ENCODE measurements at regions not wholly inside any gene's neighbourhood (a gene's known extent, or its start where the extent isn't known, plus 50 kb on each side); places are given as distances from the start of the nearest gene placed in this dataset.
A peak's percentile ranks its signal among the peaks of the same experiment; 100 is the strongest.

DNA sequence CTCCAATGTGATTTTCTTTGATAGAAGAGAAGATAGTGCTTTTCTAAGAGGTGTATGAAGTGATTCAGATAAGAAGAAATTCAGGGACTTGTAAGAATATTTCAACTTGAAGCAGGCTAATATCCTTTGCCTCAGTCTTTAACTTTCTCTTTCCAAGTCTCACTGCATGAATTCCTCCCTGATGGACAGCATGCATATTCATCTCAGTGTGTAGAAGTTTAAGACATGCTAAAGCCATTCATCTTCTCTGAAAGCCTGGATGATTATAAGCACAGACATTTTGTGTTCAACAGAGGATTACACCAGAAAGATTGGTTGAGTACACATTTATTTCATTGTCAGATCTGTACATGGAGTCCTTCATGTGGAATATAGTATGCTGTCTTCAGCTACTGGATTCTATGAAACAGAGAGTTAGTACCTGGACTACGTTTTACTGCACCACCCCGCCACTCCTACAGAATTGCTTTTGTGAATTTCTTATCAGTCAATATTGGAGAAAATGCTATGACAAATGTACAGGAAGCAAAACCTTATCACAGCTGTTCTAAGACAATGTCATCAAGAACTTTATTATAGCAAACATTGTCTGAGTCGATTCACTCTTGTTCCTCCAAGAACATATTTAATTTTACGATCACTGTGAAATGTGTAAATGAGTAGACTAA is 1346.1 kb downstream of the OTOL1 start:
- TF ChIP-seq, protein P1, sequence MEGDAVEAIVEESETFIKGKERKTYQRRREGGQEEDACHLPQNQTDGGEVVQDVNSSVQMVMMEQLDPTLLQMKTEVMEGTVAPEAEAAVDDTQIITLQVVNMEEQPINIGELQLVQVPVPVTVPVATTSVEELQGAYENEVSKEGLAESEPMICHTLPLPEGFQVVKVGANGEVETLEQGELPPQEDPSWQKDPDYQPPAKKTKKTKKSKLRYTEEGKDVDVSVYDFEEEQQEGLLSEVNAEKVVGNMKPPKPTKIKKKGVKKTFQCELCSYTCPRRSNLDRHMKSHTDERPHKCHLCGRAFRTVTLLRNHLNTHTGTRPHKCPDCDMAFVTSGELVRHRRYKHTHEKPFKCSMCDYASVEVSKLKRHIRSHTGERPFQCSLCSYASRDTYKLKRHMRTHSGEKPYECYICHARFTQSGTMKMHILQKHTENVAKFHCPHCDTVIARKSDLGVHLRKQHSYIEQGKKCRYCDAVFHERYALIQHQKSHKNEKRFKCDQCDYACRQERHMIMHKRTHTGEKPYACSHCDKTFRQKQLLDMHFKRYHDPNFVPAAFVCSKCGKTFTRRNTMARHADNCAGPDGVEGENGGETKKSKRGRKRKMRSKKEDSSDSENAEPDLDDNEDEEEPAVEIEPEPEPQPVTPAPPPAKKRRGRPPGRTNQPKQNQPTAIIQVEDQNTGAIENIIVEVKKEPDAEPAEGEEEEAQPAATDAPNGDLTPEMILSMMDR (IDR thresholded peaks at IDR 0.05; ENCODE audit: control insufficient read depth, extremely low read depth, insufficient read depth): no peak
- DNase-seq (ENCODE audit: low read depth): no peak

DNA sequence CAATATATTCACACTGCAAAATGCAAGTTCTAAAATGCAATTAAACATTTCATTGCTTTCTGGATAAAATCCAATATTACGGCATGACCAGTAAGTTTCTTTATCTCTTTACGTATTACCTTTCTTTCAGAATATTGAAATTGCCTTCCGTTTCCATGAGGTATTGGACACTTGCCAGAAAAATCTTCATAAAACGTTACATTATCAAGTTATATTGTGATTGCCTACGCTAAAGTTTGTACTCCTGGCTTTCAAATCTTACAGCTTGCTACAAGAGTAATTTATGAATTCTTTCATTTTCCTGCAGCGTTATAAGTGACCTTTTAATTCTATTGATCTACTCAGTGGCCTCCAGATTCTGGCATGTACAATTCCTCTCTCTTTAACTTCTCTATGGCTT is 1349.3 kb downstream of the OTOL1 start:
- no peak overlapping the region for H3K4me3 ChIP-seq (ENCODE audit: low read depth, low read length)
- TF ChIP-seq, protein P1 (IDR thresholded peaks at IDR 0.05; ENCODE audit: control insufficient read depth, extremely low read depth, insufficient read depth): no peak
- no peak for DNase-seq (ENCODE audit: low read depth)

More for the DNA sequence above, 1346.1 kb downstream of the OTOL1 start:
- no peak overlapping the region for H3K4me3 ChIP-seq (ENCODE audit: low read depth, low read length)

DNA sequence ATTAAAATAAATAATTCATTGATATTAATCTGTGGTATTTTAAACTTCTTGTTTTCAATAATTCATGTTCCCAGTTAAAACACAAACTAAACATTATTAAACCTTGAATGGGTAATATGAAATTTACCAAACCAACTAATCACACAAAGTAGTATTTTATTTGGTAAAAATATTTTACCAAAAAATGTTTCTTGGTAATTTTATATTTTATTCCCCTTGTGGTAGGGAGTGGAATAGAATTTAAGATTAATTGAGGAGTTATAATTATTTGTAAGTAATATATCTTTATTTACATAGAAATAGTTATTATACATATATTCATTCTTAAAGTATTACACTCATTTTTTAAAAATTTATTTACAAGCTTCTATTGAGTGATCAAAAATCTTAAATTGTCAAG is 1350.9 kb downstream of the OTOL1 start:
- no peak overlapping the region for H3K4me3 ChIP-seq (ENCODE audit: low read depth, low read length)
- DNase-seq (ENCODE audit: low read depth): no peak
- TF ChIP-seq, protein P1 (IDR thresholded peaks at IDR 0.05; ENCODE audit: control insufficient read depth, extremely low read depth, insufficient read depth): no peak

DNA sequence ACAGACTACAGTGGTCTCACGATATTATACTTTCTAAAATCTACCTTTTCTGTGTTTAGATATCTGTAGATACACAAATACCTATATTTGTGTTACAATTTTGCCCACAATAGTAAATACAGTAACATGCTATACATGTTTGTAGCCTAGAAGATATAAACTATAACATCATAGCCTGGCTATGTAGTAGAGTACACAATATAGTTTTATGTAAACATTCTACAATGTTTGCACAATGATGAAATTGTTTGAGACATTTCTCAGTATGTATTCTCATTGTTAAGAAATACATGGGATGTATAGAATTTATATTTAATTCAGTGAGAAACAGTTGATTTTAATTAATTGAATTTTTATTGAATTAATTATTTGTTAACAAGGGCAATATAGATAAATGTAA is 1367.0 kb downstream of the OTOL1 start:
- DNase-seq (ENCODE audit: low read depth): peak; percentile 27
- no peak overlapping the region for H3K4me3 ChIP-seq (ENCODE audit: low read depth, low read length)
- TF ChIP-seq, protein P1 (IDR thresholded peaks at IDR 0.05; ENCODE audit: control insufficient read depth, extremely low read depth, insufficient read depth): no peak

DNA sequence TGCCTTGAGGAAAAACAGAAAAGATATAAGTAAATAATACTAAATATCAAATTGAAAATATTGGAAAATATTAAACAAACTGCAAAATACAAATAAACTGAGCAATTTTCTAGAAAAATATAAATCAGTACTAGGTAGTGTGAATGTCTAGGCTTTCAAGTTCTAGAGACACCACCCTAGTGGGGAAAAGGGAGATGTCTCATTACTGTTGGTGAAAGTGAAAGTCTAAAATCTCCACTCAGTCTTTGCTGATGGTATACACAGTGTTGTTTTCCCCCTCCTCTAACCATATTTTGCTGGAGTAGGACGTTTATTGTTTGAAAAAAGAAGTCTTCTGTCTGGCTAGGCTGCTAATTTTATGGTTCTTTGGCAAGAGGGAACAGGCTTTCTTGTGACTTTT is 1368.9 kb downstream of the OTOL1 start:
- no peak for DNase-seq (ENCODE audit: low read depth)
- TF ChIP-seq, protein P1 (IDR thresholded peaks at IDR 0.05; ENCODE audit: control insufficient read depth, extremely low read depth, insufficient read depth): no peak
- H3K4me3 ChIP-seq (ENCODE audit: low read depth, low read length): no peak overlapping the region

DNA sequence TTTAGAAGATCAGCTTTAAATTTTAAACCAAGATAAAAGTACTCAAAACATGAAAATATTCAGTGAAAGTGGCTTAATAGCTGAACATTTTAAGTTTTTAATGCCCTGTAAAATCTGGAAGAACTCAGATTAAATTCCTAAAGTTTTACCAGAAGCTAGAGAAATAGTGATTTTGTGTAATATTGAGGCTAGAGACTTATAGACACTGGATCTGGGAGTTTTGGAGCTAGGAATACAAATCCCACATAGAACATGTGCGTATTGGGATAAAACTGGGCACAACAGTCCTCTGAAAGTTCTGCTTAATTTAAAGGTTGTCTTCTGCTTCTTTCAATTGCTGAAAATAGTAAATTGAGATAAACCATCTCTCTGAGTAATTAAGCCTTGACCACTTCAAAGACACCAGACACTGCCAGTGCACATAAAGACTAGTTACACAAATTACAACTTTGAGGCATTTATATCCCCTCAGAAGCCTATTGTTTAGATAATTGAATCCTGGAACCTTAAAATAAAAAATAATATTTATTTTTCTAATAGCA is 1382.5 kb downstream of the OTOL1 start:
- no peak for DNase-seq (ENCODE audit: low read depth)
- no peak overlapping the region for H3K4me3 ChIP-seq (ENCODE audit: low read depth, low read length)
- TF ChIP-seq, protein P1 (IDR thresholded peaks at IDR 0.05; ENCODE audit: control insufficient read depth, extremely low read depth, insufficient read depth): no peak

DNA sequence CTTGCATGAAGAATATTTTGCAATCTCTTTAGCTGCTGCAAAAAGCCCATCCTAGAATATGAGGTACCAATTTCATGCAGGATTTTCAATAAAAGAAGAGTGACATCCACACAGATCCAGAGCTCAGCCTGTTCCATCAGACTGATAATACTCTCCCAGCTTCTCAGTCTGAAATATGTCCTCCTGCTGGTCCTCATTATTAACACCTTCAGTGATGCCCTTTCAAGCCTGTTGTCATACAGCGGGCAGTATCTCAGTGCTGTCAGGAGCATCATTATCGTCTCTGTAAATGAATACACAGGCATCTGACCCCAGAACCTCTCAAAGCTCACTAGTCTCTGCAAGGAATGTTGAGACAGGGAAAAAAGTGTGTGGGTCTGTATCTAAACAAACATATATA is 1387.8 kb downstream of the OTOL1 start:
- no peak for DNase-seq (ENCODE audit: low read depth)
- TF ChIP-seq, protein P1 (IDR thresholded peaks at IDR 0.05; ENCODE audit: control insufficient read depth, extremely low read depth, insufficient read depth): no peak
- no peak overlapping the region for H3K4me3 ChIP-seq (ENCODE audit: low read depth, low read length)

Data from LNCaP clone FGC (cell line).